HG03135 (cell line): ENCODE measurements at regions not wholly inside any gene's neighbourhood (a gene's known extent, or its start where the extent isn't known, plus 50 kb on each side); places are given as distances from the start of the nearest gene placed in this dataset.
"Not testable (repeated sequence)": the region's sequence is repeated elsewhere in the genome, so short reads cannot be mapped to it uniquely, and the experiment has no call there.

Experiments
- ATAC-seq: cut with Tn5 transposase; IDR thresholded peaks from one replicate; pipeline ENCODE4 v1.9.1; 2021; ENCODE audit warnings: mild to moderate bottlenecking, moderate library complexity; ENCODE audit not compliant: unreplicated experiment

GRCh38 chrX:78822157-78822690 is 74.7 kb downstream of the LPAR4 start:
- ATAC-seq, result no peak

GRCh38 chrX:78831523-78831922 is 84.0 kb downstream of the LPAR4 start:
- ATAC-seq, result no peak

GRCh38 chrX:78838709-78839108 is 91.2 kb downstream of the LPAR4 start:
- ATAC-seq, result peak; percentile 73

GRCh38 chrX:78839711-78840110 is 92.2 kb downstream of the LPAR4 start:
- no peak for ATAC-seq

- ATAC-seq, result not testable (repeated sequence)
These were observed 96.7 kb downstream of the LPAR4 start for GRCh38 chrX:78844218-78844617.

GRCh38 chrX:78881248-78881647 is 63.9 kb upstream of the P2RY10 start:
- not testable (repeated sequence) for ATAC-seq

- ATAC-seq, result no peak
These were observed 58.6 kb upstream of the P2RY10 start for GRCh38 chrX:78886550-78886949.
